Activated CD8-positive, alpha-beta memory T cell treated with anti-CD3 and anti-CD28 coated beads for 48 hours (primary cell): ENCODE measurements at regions not wholly inside any gene's neighbourhood (a gene's known extent, or its start where the extent isn't known, plus 50 kb on each side); places are given as distances from the start of the nearest gene placed in this dataset.

Experiments used
- DNase-seq, 3 experiments: peaks; one replicate each; pipeline ENCODE4 v3.0.0-alpha.2; 2020; ENCODE audit warnings: low read depth in 2 of 3, low spot score in 2 of 3

DNA sequence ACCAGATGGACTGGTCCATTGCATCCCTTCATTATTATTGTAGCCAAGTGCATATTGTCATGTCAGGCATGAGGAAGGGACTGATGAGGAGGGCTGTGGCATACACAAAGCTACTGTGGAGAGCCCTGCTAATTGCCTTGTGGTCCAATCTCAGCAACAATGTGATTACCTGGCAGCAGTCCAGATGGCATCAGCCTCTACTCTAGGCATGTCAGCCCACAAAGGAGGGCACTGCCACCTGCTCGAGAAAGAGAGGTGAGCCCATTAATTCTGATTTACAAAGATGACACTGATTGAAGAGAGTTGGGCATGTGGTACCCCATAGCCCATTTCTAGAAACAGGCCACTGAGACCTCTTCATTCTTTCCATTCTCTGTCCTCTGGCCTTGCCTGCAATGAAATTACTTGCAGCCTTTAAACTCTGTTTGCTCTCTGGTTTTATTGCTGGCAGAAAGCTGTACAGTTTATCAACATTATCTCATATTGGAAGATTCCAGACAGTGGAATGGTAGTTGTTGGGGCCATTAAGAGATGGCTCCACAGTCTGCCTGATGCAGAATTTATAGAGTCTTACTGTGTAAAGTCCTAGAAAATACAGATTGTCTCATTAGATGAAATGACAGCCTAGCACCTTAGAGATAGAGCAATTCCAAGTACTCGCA, 307.7 kb downstream of the ARPP21 start:
- no peak for DNase-seq

- DNase-seq: no peak
Observed at GRCh38 chr3:35950021-35950420, 310.7 kb downstream of the ARPP21 start.

- DNase-seq: no peak
Observed at GRCh38 chr3:35954413-35954812, 315.1 kb downstream of the ARPP21 start.

- DNase-seq: no peak
Observed at GRCh38 chr3:35965908-35966307, 326.6 kb downstream of the ARPP21 start.

- DNase-seq: no peak
Observed at GRCh38 chr3:35966629-35967464, 327.5 kb downstream of the ARPP21 start.

GRCh38 chr3:35968043-35968622, 328.8 kb downstream of the ARPP21 start:
- no peak for DNase-seq

DNA sequence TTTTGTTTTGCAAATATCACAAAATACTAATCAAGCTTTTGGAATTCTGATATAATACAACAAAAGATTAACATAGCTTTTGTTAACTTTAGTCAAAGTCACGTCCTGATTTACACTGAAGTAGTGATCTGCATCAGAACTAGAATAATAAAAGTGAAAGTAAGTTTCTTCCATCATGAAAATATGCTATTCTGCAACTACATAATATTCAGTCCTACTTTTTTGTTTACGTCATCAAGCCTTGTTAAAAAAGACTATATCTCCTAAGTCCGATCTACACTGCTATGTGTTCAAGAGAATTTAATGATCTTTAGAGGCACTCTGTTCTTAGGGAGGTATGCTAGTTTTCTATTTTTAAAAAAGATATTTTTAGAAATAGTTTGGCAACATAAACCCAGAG, 330.1 kb downstream of the ARPP21 start:
- no peak for DNase-seq

DNA sequence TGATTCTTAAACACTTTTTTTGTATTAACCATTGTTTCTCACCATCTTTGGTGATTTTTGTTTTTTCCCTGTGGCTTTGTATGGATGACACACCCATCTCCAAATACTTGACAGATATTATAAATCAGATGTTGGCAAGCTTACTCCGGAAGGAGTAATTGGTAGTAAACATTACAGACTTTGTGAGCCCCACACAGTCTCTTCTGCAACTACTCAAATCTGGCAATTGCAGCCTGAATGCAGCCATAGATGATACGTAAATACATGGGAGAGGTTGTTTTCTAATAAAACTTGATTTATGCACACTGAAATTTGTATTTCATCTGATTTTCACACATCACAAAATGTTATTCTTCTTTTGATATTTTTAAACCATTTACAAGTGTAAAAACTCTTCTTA, 331.5 kb downstream of the ARPP21 start:
- DNase-seq: no peak

- DNase-seq: no peak
Observed at GRCh38 chr3:35971686-35972085, 332.4 kb downstream of the ARPP21 start.

- DNase-seq: no peak
Observed at GRCh38 chr3:35974872-35975271, 335.5 kb downstream of the ARPP21 start.

DNA sequence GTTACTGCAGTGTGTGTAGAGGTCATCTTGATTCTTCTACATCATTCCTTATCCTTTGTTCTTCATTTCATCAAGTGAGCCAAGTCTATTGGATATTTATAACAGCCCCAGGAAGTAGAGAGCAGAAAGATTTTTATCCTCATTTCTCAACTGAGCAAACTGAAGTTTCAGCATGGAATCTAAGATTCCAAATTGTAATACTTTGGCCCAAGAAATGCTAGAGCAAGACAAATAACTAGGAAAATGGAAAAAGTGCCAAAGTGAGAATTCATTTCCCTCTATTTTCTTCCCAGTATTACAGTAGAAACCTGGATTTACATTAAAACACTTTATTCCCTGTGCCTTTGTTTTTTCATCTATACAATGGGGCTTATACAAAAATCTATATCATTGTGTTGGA, 346.8 kb downstream of the ARPP21 start:
- no peak for DNase-seq

DNA sequence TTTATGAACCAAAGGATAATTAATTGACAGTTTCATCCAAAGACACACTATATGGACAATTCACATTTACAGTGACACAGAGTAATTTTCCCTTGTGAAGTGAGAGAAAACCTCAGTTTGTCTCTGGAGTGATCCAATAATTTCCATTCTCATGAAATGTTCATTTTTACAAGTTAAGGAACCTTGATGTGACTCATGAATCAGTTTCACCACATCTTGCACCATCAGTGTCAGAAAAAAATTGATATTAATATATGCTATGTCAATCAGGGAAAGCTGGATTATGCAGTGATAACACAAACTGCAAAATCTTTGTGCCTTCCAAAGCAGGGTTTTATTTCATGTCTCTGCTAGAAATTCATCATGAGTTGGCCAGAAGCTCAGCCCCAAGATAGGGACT, 348.1 kb downstream of the ARPP21 start:
- DNase-seq: no peak

DNA sequence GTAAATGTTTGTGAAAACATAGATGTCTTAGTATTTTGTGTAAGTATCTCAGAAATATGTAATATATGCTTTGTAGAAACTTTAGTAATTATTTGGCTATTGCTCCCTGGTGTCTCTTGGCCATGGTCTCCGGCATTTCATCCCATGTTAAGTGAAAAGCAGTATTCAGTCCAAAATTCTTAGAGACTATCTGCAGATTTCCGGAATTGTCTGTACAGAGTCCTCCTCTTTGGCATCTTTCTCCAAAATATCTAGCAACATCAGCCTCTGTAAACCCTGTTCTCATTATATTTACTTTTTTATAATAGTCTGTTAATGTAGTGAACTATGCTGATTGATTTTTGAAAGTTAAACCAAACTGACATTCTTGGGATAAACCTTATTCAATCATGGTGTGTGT, 352.7 kb downstream of the ARPP21 start:
- no peak for DNase-seq

DNA sequence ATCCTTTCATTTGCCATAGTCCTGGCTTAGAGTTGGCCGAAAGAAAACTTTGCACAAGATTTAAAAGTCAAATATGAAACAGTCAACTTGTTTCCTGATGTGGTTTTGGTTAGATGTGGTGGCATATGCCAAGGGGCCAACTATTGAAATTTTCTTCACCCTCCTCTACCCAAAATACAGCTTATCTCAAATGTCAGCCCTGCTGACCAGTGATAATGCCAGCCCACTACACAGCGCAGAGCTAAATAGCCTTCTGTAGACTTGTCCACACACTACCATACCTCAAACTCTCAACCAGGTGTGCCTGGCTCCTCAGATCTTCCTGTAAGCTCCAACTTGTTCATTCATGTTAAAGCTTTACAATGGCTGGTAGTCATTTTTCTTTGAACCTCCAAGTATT, 368.5 kb upstream of the STAC start:
- no peak for DNase-seq

- DNase-seq: no peak
Observed at GRCh38 chr3:36013425-36013824, 366.9 kb upstream of the STAC start.

DNA sequence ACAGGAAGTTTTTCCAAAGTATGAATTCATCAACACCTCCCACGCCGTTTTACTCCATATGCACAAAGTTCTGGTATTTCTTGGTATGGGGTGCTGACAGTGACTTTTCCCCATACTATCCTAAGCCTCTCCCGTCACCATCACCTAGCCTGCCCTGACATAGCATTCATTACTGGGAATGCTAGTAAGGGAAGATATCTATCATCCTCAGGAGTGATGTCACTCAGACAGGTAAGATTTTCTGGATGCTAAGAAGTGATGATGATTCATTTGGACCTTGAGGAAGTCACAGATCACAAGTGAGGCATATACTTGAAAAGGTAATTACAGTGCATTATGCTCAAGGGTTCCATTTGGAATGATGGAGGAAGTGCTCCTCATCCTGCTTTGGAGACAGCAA, 355.1 kb upstream of the STAC start:
- no peak for DNase-seq

GRCh38 chr3:36032180-36033047, 347.9 kb upstream of the STAC start:
- no peak for DNase-seq

DNA sequence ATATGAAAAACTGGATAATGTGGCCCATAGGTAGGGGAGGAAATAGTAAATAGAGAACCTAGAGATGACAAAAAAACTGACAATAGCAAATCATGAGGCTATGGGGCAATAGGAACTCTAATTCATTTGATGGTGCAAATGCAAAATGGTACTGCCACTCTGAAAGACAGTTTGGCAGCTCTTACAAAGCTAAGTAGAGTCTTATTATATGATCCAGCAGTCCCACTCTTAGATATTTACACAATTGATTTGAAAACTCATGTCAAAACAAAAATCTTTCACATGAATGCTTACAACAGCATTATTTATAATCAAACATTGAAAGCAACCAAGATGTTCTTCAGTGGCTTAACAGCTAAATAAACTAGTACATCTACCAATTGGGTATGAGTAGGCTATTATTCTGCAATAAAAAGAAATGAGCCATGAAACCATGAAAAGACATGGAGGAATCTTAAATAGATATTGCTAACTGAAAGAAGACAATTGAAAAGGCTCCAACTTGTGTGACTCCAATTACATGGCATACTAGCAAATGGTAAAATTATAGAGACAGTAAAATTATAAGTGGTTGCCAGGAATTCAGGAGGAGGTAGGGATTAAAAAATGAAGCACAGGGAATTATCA, 321.8 kb upstream of the STAC start:
- no peak for DNase-seq

DNA sequence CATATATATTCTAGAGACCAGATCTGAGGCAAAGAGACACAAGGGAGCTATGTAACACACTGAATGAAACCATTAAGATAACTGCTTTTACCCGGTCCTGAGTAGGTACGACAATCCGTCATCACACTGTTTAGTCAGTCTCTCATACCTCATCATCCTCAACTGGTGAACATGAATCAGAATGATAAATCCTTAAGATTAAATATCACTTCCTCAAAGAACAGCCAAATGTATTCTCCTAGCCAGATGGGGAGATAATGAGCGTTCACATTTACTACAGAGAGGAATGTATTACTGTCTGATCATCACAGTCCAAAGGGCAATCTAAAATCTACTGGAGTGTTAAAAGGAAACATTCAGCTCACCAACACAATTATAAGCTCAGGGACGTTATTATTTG, 319.4 kb upstream of the STAC start:
- DNase-seq: no peak

DNA sequence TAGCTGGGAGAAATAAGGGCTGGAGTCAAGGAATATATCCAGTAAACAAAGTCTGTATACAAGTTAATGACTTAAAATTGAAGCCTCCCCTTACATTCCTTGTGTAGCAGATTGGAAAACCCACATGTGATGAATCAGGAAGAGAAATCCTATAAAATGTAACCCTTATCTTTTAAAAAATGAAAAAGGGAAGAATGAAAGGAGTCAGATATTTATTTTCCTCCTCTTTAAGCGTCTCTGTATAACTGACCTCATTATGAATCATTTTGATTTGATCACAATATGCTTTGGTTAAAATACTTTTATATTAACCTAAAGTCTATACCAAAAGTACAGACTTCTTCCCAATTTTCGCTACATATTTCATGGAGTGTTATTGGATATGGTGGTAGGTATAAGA, 316.3 kb upstream of the STAC start:
- no peak for DNase-seq

- no peak for DNase-seq
Observed at GRCh38 chr3:36065321-36065720, 315.0 kb upstream of the STAC start.
